ENCODE measurements at regions not wholly inside any gene's neighbourhood (a gene's known extent, or its start where the extent isn't known, plus 50 kb on each side); places are given as distances from the start of the nearest gene placed in this dataset.

DNA sequence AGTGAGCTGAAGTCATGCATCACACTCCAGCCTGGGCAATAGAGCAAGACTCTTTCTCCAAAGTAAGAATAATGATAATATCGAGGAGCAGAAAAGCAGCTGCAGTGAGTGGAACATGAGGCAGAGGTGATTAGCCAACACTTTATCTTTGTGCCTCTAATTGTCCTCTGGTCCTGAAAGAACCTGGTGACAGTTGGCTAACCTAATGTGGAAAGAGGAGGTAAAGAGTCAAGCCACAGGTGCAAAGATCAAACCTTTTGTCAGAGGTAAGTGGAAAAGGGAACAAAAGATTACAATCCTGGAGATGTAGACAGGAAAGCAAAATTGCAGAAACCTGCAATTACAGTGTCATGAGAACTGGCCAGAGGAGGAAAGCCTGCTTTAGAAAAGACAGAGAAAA is 53.5 kb upstream of the LCLAT1 start:
- no peak overlapping the region for H3K23ac ChIP-seq (ENCODE audit: insufficient read length, low read depth, low read length)
- no peaks in the 10 kb centered on the region for H3K9me3 ChIP-seq (ENCODE audit: control insufficient read depth, low read depth, low read length)
- H3K79me1 ChIP-seq (ENCODE audit: insufficient read depth, low read depth, low read length, poor library complexity, severe bottlenecking), result no peaks in the 10 kb centered on the region
- H2BK12ac ChIP-seq (ENCODE audit: insufficient read length, low read depth, low read length), result no peak overlapping the region
- no peak overlapping the region for H2BK120ac ChIP-seq (ENCODE audit: low read depth, low read length, poor library complexity, severe bottlenecking)
- H3K27ac Mint-ChIP-seq, result no peak overlapping the region
- H3K4me3 Mint-ChIP-seq, result no peak overlapping the region
- H2BK5ac ChIP-seq (ENCODE audit: insufficient read length, low read length), result no peak overlapping the region
- H3K4me2 ChIP-seq (ENCODE audit: insufficient read depth, insufficient read length, low read length), result no peak overlapping the region
- H4K20me1 ChIP-seq (ENCODE audit: control insufficient read depth, insufficient read depth, insufficient read length), result no peaks in the 10 kb centered on the region
- no peak overlapping the region for H3K56ac ChIP-seq (ENCODE audit: insufficient read length, low read depth, low read length)
- TF ChIP-seq, protein P1, sequence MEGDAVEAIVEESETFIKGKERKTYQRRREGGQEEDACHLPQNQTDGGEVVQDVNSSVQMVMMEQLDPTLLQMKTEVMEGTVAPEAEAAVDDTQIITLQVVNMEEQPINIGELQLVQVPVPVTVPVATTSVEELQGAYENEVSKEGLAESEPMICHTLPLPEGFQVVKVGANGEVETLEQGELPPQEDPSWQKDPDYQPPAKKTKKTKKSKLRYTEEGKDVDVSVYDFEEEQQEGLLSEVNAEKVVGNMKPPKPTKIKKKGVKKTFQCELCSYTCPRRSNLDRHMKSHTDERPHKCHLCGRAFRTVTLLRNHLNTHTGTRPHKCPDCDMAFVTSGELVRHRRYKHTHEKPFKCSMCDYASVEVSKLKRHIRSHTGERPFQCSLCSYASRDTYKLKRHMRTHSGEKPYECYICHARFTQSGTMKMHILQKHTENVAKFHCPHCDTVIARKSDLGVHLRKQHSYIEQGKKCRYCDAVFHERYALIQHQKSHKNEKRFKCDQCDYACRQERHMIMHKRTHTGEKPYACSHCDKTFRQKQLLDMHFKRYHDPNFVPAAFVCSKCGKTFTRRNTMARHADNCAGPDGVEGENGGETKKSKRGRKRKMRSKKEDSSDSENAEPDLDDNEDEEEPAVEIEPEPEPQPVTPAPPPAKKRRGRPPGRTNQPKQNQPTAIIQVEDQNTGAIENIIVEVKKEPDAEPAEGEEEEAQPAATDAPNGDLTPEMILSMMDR (conservative IDR thresholded peaks at IDR 0.05), result no peak
- no peak overlapping the region for H4K91ac ChIP-seq (ENCODE audit: insufficient read length, low read depth, low read length)
- H3K18ac ChIP-seq (ENCODE audit: insufficient read length, low read depth, low read length), result no peak overlapping the region
- H3K27me3 Mint-ChIP-seq (ENCODE audit: low read depth), result no peaks in the 10 kb centered on the region
- no peak overlapping the region for H2BK15ac ChIP-seq (ENCODE audit: low read depth, low read length)
- no peaks in the 10 kb centered on the region for H3K36me3 Mint-ChIP-seq (ENCODE audit: insufficient read depth in 1 of 3, low read depth in 3 of 3)
- no peak overlapping the region for H3K4ac ChIP-seq (ENCODE audit: low read depth, low read length)
- H3K9ac ChIP-seq (ENCODE audit: extremely low read depth, insufficient read length, low read length), result no peak overlapping the region
- H3K27me3 ChIP-seq (ENCODE audit: insufficient read depth, low read length), result no peaks in the 10 kb centered on the region
- no CpG with 5 or more reads among the region's 1 CpG for WGBS (ENCODE audit: extremely low coverage, insufficient read length, low lambda C conversion rate)
- H3K4me1 Mint-ChIP-seq, result peaks cover 5% of the 10 kb centered on the region in 2 experiments; a peak in 3 of 4 replicates
- no peak overlapping the region for H2AFZ ChIP-seq (ENCODE audit: low read length)
- H3K9me3 Mint-ChIP-seq, result no peaks in the 10 kb centered on the region
- no peak overlapping the region for H3K14ac ChIP-seq (ENCODE audit: insufficient read depth, low read length)
- H3K79me2 ChIP-seq (ENCODE audit: insufficient read depth, low read length), result no peaks in the 10 kb centered on the region
- no peak overlapping the region for H4K8ac ChIP-seq (replicated peaks; ENCODE audit: insufficient read length, low read depth, low read length)
- H3K27ac ChIP-seq (ENCODE audit: insufficient read length, low read depth, low read length), result no peak overlapping the region
- H2AK5ac ChIP-seq (ENCODE audit: insufficient read length, low read length), result no peak overlapping the region
- no peaks in the 10 kb centered on the region for H3K23me2 ChIP-seq (ENCODE audit: insufficient read length, low read depth, low read length, poor library complexity, severe bottlenecking)
- no peaks in the 10 kb centered on the region for H3K4me1 ChIP-seq (ENCODE audit: insufficient read depth, low read length)
- H3T11ph ChIP-seq (ENCODE audit: low read length), result no peak overlapping the region
- no peak for DNase-seq
- no peak overlapping the region for H2BK20ac ChIP-seq (ENCODE audit: low read depth, low read length, poor library complexity, severe bottlenecking)
- no peak overlapping the region for H4K5ac ChIP-seq (ENCODE audit: insufficient read length, low read depth, low read length)
